Breast epithelium (tissue), 3 donors: ENCODE measurements at regions not wholly inside any gene's neighbourhood (a gene's known extent, or its start where the extent isn't known, plus 50 kb on each side); places are given as distances from the start of the nearest gene placed in this dataset.

Source experiments
- POLR2A ChIP-seq: fragments of 450-650 bp; IDR thresholded peaks from one replicate; pipeline ENCODE4 v1.6.1; 2016; ENCODE audit warnings: antibody characterized with exemption, mild to moderate bottlenecking, moderate library complexity
- TF ChIP-seq, protein P1 (sequence below), 3 donors: fragments of 450-650 bp; IDR thresholded peaks; one replicate each; pipeline ENCODE4 v1.5.1; 2016 to 2017; ENCODE audit warnings: antibody characterized with exemption in 3 of 3, mild to moderate bottlenecking in 3 of 3, moderate library complexity in 3 of 3

- TF ChIP-seq, protein P1, sequence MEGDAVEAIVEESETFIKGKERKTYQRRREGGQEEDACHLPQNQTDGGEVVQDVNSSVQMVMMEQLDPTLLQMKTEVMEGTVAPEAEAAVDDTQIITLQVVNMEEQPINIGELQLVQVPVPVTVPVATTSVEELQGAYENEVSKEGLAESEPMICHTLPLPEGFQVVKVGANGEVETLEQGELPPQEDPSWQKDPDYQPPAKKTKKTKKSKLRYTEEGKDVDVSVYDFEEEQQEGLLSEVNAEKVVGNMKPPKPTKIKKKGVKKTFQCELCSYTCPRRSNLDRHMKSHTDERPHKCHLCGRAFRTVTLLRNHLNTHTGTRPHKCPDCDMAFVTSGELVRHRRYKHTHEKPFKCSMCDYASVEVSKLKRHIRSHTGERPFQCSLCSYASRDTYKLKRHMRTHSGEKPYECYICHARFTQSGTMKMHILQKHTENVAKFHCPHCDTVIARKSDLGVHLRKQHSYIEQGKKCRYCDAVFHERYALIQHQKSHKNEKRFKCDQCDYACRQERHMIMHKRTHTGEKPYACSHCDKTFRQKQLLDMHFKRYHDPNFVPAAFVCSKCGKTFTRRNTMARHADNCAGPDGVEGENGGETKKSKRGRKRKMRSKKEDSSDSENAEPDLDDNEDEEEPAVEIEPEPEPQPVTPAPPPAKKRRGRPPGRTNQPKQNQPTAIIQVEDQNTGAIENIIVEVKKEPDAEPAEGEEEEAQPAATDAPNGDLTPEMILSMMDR (IDR thresholded peaks at IDR 0.05) = no peak
- TF ChIP-seq POLR2A = no peak
Measured at GRCh38 chr6:19754686-19755085, 82.5 kb upstream of the ID4 start.
